ENCODE measurements at regions not wholly inside any gene's neighbourhood (a gene's known extent, or its start where the extent isn't known, plus 50 kb on each side); places are given as distances from the start of the nearest gene placed in this dataset.
"Not testable (repeated sequence)": the region's sequence is repeated elsewhere in the genome, so short reads cannot be mapped to it uniquely, and the experiment has no call there.

GRCh38 chr14:82691191-82691590, 1157.5 kb upstream of the SEL1L start:
- TF ChIP-seq POLR2AphosphoS5, POLR2A, SPI1 (IDR thresholded peaks at IDR 0.05; ENCODE audit: low read depth, low read length): not testable (repeated sequence)

Measured in GM12891 (cell line).